ENCODE measurements at regions not wholly inside any gene's neighbourhood (a gene's known extent, or its start where the extent isn't known, plus 50 kb on each side); places are given as distances from the start of the nearest gene placed in this dataset.

DNA sequence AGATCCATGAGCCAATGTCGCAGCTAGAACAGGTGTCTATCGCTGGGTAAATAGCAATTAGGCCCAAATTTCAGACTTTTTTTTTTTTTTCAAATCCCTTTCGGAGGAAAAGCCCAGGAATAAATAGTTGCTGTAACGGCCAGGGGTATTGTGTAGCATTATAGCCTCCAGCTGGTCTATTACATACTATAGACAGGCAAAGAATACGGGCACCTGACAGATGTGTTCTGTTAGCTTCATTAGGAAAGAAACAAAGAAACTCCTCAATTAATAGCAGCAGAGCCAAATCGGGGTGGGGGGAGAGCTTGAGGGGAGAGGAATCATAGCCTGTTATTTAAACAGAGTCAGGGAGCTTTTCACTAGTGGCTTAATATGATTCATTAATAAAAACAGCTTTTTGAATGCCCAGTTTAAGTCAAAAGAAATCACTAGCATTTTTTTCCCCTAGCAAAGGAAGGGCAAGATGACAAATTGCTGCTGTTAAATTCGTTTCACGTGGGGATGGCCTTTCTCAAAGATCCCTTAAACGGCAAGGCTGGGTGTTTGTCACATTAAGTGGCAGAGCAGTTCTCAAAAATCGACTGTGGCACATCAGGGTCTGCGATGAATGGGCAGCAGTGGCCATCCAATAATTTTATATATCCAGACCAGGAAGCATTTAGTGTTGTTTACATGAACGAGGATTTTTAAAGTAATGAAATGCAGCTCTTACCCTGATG is 139.4 kb downstream of the ID4 start:
- H3K36me3 ChIP-seq (ENCODE audit: control insufficient read depth, insufficient read depth, low read length) = no peaks in the 10 kb centered on the region
- H3K27me3 ChIP-seq (replicated peaks; ENCODE audit: control insufficient read depth, insufficient read depth, low read length) = no peaks in the 10 kb centered on the region; the same call in 1 of the 2 replicates
- H3K4me3 ChIP-seq (replicated peaks; ENCODE audit: low read depth, low read length) = no peak overlapping the region
- DNase-seq (ENCODE audit: extremely low read depth, insufficient read length) = no peak
- TF ChIP-seq, protein P1, sequence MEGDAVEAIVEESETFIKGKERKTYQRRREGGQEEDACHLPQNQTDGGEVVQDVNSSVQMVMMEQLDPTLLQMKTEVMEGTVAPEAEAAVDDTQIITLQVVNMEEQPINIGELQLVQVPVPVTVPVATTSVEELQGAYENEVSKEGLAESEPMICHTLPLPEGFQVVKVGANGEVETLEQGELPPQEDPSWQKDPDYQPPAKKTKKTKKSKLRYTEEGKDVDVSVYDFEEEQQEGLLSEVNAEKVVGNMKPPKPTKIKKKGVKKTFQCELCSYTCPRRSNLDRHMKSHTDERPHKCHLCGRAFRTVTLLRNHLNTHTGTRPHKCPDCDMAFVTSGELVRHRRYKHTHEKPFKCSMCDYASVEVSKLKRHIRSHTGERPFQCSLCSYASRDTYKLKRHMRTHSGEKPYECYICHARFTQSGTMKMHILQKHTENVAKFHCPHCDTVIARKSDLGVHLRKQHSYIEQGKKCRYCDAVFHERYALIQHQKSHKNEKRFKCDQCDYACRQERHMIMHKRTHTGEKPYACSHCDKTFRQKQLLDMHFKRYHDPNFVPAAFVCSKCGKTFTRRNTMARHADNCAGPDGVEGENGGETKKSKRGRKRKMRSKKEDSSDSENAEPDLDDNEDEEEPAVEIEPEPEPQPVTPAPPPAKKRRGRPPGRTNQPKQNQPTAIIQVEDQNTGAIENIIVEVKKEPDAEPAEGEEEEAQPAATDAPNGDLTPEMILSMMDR (IDR thresholded peaks at IDR 0.05; ENCODE audit: insufficient read depth, low read length, poor library complexity, severe bottlenecking) = no peak

DNA sequence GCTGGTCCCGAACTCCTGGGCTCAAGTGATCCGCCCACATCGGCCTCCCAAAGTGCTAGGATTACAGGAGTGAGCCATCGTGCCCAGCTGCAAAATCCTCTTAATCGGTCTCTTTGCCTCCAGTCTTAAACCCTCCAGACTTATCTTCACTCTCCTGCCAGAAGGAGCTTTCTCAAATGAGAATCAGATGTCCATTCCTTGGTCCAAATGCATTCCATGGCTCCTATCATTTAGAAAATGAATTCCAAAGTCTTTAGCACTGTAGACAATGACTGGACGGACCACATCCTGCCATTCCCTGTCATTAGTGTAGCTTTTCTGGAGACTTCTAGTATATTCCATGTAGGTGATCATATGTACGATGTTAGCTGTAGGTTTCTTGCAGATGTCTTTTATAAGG is 141.9 kb downstream of the ID4 start:
- no peaks in the 10 kb centered on the region; the same call in 1 of the 2 replicates for H3K27me3 ChIP-seq (replicated peaks; ENCODE audit: control insufficient read depth, insufficient read depth, low read length)
- DNase-seq (ENCODE audit: extremely low read depth, insufficient read length) = no peak
- TF ChIP-seq, protein P1 (IDR thresholded peaks at IDR 0.05; ENCODE audit: insufficient read depth, low read length, poor library complexity, severe bottlenecking) = no peak
- no peak overlapping the region for H3K4me3 ChIP-seq (replicated peaks; ENCODE audit: low read depth, low read length)
- H3K36me3 ChIP-seq (ENCODE audit: control insufficient read depth, insufficient read depth, low read length) = no peaks in the 10 kb centered on the region

DNA sequence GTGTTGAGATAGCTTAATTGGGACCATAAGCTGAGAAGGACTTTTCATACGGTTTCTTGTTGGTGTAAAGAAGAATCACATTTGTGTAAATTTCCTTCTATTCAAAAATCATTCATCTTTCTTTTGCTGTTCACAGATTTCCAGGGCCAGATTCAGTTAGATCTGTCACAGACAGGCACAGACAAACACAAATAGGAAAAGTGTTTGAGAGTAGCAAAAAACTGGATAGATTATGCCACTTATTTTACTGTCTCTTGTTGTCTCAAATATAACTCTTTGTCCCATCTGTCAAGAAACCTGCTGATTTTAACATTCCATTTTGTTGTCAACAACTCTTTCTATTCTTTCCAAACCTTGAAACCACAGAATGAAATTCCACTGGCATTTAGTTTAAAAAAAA is 142.8 kb downstream of the ID4 start:
- Histone ChIP-seq H3K36me3 (ENCODE audit: control insufficient read depth, insufficient read depth, low read length) (no peaks in the 10 kb centered on the region), H3K27me3 (replicated peaks; ENCODE audit: control insufficient read depth, insufficient read depth, low read length) (no peaks in the 10 kb centered on the region), H3K4me3 (replicated peaks; ENCODE audit: low read depth, low read length) (no peak overlapping the region)
- TF ChIP-seq, protein P1 (IDR thresholded peaks at IDR 0.05; ENCODE audit: insufficient read depth, low read length, poor library complexity, severe bottlenecking) = no peak
- DNase-seq (ENCODE audit: extremely low read depth, insufficient read length) = no peak

DNA sequence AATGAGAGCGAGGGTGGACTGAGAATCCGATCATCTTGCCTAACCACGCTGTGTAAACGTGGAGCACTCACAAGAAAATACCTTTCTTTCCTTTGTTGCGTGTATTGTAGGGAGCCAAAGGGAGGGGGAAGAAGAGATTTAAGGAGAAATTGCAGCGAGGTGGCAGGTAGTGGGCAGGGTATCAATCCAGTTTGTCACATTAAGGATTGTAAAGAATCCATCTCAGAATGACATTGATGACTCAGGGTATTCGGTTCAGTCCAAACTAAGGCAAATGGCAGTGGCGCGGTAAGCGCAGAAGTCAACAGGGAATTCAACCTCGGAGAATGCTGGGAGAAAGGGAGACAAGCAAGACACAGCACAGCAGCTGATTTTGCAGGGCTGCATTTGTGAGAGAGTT is 146.2 kb downstream of the ID4 start:
- H3K36me3 ChIP-seq (ENCODE audit: control insufficient read depth, insufficient read depth, low read length) = no peaks in the 10 kb centered on the region
- no peak for DNase-seq (ENCODE audit: extremely low read depth, insufficient read length)
- no peaks in the 10 kb centered on the region for H3K27me3 ChIP-seq (replicated peaks; ENCODE audit: control insufficient read depth, insufficient read depth, low read length)
- H3K4me3 ChIP-seq (replicated peaks; ENCODE audit: low read depth, low read length) = no peak overlapping the region
- TF ChIP-seq, protein P1 (IDR thresholded peaks at IDR 0.05; ENCODE audit: insufficient read depth, low read length, poor library complexity, severe bottlenecking) = no peak

DNA sequence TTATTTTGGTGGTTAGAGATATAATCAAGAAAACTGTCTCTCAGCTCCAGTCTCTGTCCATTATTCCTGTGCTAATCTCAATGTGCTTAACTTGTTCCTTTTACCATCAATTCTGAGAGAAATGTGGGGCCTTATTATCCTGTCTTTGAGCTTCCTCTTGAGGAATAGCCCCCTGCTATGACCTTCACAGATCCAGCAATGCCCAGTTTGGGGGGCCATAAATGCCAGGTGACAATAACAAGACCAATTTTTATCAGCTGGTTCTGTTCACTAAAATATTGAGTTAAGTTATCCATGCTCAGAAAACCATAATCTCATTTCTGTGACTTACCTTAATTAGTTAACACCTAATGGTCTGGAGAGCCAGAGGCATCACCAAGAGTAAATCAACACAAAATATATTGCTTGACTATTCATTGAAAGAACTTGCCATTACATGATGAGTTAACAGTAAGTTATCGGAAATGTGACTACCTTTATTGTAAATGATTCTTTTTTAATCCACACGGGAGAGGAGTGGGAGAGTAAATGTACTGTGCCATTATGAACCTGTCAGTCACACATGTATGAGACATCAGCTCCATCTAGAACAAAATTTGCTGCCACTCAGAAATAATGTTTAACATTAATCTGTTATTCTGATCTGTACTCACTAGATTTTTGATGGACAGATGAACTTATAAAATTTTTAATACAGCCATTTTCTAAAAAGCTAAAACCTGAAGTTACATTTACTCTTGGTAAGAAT is 149.7 kb downstream of the ID4 start:
- no peaks in the 10 kb centered on the region for H3K36me3 ChIP-seq (ENCODE audit: control insufficient read depth, insufficient read depth, low read length)
- no peaks in the 10 kb centered on the region for H3K27me3 ChIP-seq (replicated peaks; ENCODE audit: control insufficient read depth, insufficient read depth, low read length)
- TF ChIP-seq, protein P1 (IDR thresholded peaks at IDR 0.05; ENCODE audit: insufficient read depth, low read length, poor library complexity, severe bottlenecking) = no peak
- DNase-seq (ENCODE audit: extremely low read depth, insufficient read length) = no peak
- no peak overlapping the region for H3K4me3 ChIP-seq (replicated peaks; ENCODE audit: low read depth, low read length)

Measured in GM06990 (cell line).